ENCODE measurements at regions not wholly inside any gene's neighbourhood (a gene's known extent, or its start where the extent isn't known, plus 50 kb on each side); places are given as distances from the start of the nearest gene placed in this dataset.

- no peak overlapping the region for H3K27ac ChIP-seq (ENCODE audit: low read depth in 1 of 2, low read length in 1 of 2)
- no peak overlapping the region for H3K9ac ChIP-seq (ENCODE audit: insufficient read depth in 1 of 2, low read length in 2 of 2)
- ATAC-seq (ENCODE audit: insufficient read depth, low FRiP score), result no peak
- 64 to 88% methylated on average over 1 of the region's 1 CpG for WGBS, 2 donors
- H3K36me3 ChIP-seq (ENCODE audit: control insufficient read depth in 4 of 4, insufficient read depth in 4 of 4, low read length in 4 of 4), result no peaks in the 10 kb centered on the region
- no peak overlapping the region for H3K4me3 ChIP-seq
- H3K4me1 ChIP-seq (ENCODE audit: control insufficient read depth in 5 of 5, insufficient read depth in 5 of 5, low read length in 5 of 5), result no peaks in the 10 kb centered on the region
- H3K27me3 ChIP-seq (ENCODE audit: control insufficient read depth in 3 of 3, insufficient read depth in 3 of 3, low read length in 2 of 3), result no peaks in the 10 kb centered on the region
- H3K9me3 ChIP-seq (ENCODE audit: control insufficient read depth in 4 of 4, insufficient read depth in 3 of 4, low read length in 3 of 4), result peaks cover 0 to 4% (median 1%) of the 10 kb centered on the region in 4 donors
- TF ChIP-seq, protein P1, sequence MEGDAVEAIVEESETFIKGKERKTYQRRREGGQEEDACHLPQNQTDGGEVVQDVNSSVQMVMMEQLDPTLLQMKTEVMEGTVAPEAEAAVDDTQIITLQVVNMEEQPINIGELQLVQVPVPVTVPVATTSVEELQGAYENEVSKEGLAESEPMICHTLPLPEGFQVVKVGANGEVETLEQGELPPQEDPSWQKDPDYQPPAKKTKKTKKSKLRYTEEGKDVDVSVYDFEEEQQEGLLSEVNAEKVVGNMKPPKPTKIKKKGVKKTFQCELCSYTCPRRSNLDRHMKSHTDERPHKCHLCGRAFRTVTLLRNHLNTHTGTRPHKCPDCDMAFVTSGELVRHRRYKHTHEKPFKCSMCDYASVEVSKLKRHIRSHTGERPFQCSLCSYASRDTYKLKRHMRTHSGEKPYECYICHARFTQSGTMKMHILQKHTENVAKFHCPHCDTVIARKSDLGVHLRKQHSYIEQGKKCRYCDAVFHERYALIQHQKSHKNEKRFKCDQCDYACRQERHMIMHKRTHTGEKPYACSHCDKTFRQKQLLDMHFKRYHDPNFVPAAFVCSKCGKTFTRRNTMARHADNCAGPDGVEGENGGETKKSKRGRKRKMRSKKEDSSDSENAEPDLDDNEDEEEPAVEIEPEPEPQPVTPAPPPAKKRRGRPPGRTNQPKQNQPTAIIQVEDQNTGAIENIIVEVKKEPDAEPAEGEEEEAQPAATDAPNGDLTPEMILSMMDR (IDR thresholded peaks at IDR 0.05; ENCODE audit: control extremely low read depth, extremely low read depth), result no peak
- DNase-seq, result no peak
Observed at GRCh38 chr1:222256058-222256457, 291.8 kb downstream of the HHIPL2 start.

DNA sequence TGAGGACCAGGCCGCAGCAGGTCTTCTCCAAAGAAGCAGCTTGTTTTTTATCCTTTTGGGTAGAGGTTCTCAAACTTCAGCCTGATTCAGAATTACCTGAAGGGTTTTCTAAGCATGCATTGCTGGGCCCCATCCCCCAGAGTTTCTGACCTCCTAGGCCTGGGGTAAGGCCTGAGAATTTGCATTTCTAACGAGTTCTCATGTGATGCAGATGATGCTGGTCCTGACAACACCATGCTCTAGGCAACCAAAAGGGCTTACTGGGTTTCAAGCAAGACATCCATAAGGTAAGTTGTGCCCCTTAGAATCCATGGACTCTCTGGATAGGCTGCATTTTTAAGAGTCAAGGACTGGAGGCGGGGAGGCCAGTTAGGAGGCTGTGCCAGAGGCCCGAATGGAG, 295.1 kb downstream of the HHIPL2 start:
- H3K36me3 ChIP-seq (ENCODE audit: control insufficient read depth in 4 of 4, insufficient read depth in 4 of 4, low read length in 4 of 4), result no peaks in the 10 kb centered on the region
- no peak overlapping the region for H3K27ac ChIP-seq (ENCODE audit: low read depth in 1 of 2, low read length in 1 of 2)
- 88 to 91% methylated on average over 4 of the region's 4 CpGs for WGBS, 2 donors
- no peaks in the 10 kb centered on the region for H3K27me3 ChIP-seq (ENCODE audit: control insufficient read depth in 3 of 3, insufficient read depth in 3 of 3, low read length in 2 of 3)
- TF ChIP-seq, protein P1 (IDR thresholded peaks at IDR 0.05; ENCODE audit: control extremely low read depth, extremely low read depth), result no peak
- H3K4me3 ChIP-seq, result no peak overlapping the region
- DNase-seq (no peak), ATAC-seq (ENCODE audit: insufficient read depth, low FRiP score) (no peak)
- no peak overlapping the region for H3K9ac ChIP-seq (ENCODE audit: insufficient read depth in 1 of 2, low read length in 2 of 2)
- no peaks in the 10 kb centered on the region for H3K4me1 ChIP-seq (ENCODE audit: control insufficient read depth in 5 of 5, insufficient read depth in 5 of 5, low read length in 5 of 5)
- peaks cover 0 to 4% (median 1%) of the 10 kb centered on the region in 4 donors for H3K9me3 ChIP-seq (ENCODE audit: control insufficient read depth in 4 of 4, insufficient read depth in 3 of 4, low read length in 3 of 4)

DNA sequence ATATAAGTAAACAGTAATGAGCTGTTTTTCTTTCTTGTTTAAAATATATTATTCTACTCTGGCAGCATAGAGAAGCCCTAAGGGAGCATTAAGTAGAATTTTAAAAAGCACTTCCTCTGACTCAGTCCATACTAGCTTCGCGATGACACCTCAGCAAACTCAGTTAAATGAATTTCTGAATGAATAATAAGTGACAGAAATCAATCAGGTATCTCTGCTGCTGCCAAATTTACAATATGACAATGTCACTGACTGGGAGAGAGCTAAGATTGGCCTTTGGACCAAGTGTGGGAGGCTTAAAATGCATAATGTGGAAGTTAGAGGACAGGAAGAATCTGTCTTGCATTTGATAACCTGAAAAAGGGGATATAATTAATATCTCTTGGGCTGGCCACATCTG, 296.1 kb downstream of the HHIPL2 start:
- H3K9ac ChIP-seq (ENCODE audit: insufficient read depth in 1 of 2, low read length in 2 of 2), result no peak overlapping the region
- DNase-seq (no peak), ATAC-seq (ENCODE audit: insufficient read depth, low FRiP score) (no peak)
- 88 to 94% methylated on average over 2 of the region's 2 CpGs for WGBS, 2 donors
- TF ChIP-seq, protein P1 (IDR thresholded peaks at IDR 0.05; ENCODE audit: control extremely low read depth, extremely low read depth), result no peak
- H3K9me3 ChIP-seq (ENCODE audit: control insufficient read depth in 4 of 4, insufficient read depth in 3 of 4, low read length in 3 of 4), result peaks cover 0 to 4% (median 1%) of the 10 kb centered on the region in 4 donors
- no peaks in the 10 kb centered on the region for H3K36me3 ChIP-seq (ENCODE audit: control insufficient read depth in 4 of 4, insufficient read depth in 4 of 4, low read length in 4 of 4)
- no peaks in the 10 kb centered on the region for H3K4me1 ChIP-seq (ENCODE audit: control insufficient read depth in 5 of 5, insufficient read depth in 5 of 5, low read length in 5 of 5)
- no peak overlapping the region for H3K4me3 ChIP-seq
- no peaks in the 10 kb centered on the region for H3K27me3 ChIP-seq (ENCODE audit: control insufficient read depth in 3 of 3, insufficient read depth in 3 of 3, low read length in 2 of 3)
- no peak overlapping the region for H3K27ac ChIP-seq (ENCODE audit: low read depth in 1 of 2, low read length in 1 of 2)

- TF ChIP-seq, protein P1 (IDR thresholded peaks at IDR 0.05; ENCODE audit: control extremely low read depth, extremely low read depth), result no peak
- Histone ChIP-seq H3K36me3 (ENCODE audit: control insufficient read depth in 4 of 4, insufficient read depth in 4 of 4, low read length in 4 of 4) (no peaks in the 10 kb centered on the region), H3K4me3 (no peak overlapping the region), H3K27ac (ENCODE audit: low read depth in 1 of 2, low read length in 1 of 2) (no peak overlapping the region), H3K9me3 (ENCODE audit: control insufficient read depth in 4 of 4, insufficient read depth in 3 of 4, low read length in 3 of 4) (peaks cover 0 to 4% (median 1%) of the 10 kb centered on the region in 4 donors), H3K4me1 (ENCODE audit: control insufficient read depth in 5 of 5, insufficient read depth in 5 of 5, low read length in 5 of 5) (no peaks in the 10 kb centered on the region), H3K27me3 (ENCODE audit: control insufficient read depth in 3 of 3, insufficient read depth in 3 of 3, low read length in 2 of 3) (no peaks in the 10 kb centered on the region), H3K9ac (ENCODE audit: insufficient read depth in 1 of 2, low read length in 2 of 2) (no peak overlapping the region)
- ATAC-seq (ENCODE audit: insufficient read depth, low FRiP score) (no peak), DNase-seq (no peak)
Observed at GRCh38 chr1:222250376-222250775, 297.5 kb downstream of the HHIPL2 start.

Data from lung (tissue), 11 donors.